Mucosa of descending colon (tissue), 3 donors: ENCODE measurements at regions not wholly inside any gene's neighbourhood (a gene's known extent, or its start where the extent isn't known, plus 50 kb on each side); places are given as distances from the start of the nearest gene placed in this dataset.

Experiments used
- ATAC-seq: fragments of 200-7000 bp; cut with Tn5 transposase; one replicate; pipeline ENCODE4 v1.9.1; 2020; ENCODE audit warnings: mild to moderate bottlenecking, moderate library complexity
- DNase-seq, 3 donors: peaks; one replicate each; pipeline ENCODE4 v3.0.0-alpha.2; 2020
- H3K36me3 ChIP-seq: fragments of 200-600 bp; one replicate; pipeline ENCODE4 v1.8.0; 2021; ENCODE audit warnings: low read depth, mild to moderate bottlenecking
- H3K4me1 ChIP-seq: fragments of 200-600 bp; one replicate; pipeline ENCODE4 v1.8.0; 2021; ENCODE audit warnings: low read depth, mild to moderate bottlenecking
- H3K4me3 ChIP-seq: fragments of 200-600 bp; one replicate; pipeline ENCODE4 v1.8.0; 2021; ENCODE audit warnings: mild to moderate bottlenecking
- H3K9me3 ChIP-seq: fragments of 200-600 bp; one replicate; pipeline ENCODE4 v1.8.0; 2021; ENCODE audit warnings: mild to moderate bottlenecking
- intact Hi-C, 2 donors: fragments of 100-400 bp; cut with DNase I in 1 of 2; cut with micrococcal nuclease in 1 of 2; formaldehyde crosslinking; loops; one replicate each; pipeline versions ENCODE4 v1.11.0 to v1.11.1; 2022; cut with DNase I, micrococcal nuclease
- TF ChIP-seq, protein P1 (sequence below): fragments of 200-600 bp; IDR thresholded peaks from one replicate; pipeline ENCODE4 v1.8.0; 2022; ENCODE audit warnings: antibody characterized with exemption, mild to moderate bottlenecking
- donor health status: DM: no; HTN: no; CAD: no; lungs with moderate emphysema.
- donor health status: DM: no; HTN: no; CAD: no.
- donor health status: DM: no; HTN: yes; CAD: no.

DNA sequence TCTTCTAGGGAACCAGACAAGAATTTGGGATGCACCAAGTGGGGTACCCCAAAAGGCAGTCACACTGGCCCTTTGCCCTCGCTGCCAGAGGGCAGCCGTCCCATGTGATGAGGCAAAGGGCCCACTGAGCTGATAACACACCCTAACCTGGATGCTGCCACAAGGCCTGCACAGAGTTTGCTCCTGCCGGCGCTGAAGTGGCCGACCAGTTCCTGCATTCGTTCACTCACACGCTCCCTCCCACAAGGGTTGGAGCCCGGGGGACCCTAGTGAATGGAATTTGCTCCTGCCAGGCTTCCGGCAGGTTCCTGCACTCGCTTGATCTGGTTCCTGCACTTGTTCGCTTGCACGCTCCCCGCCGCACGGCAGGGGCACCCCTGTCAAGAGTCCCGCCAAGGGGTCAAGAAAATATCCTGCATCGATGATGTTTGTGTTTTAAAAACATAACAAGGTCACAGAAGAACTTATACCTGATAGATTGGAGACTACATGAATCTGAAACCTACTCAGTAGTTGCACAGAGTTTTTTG is 296.4 kb upstream of the VCX start:
- no peak for ATAC-seq
- intact Hi-C loops, result no loop called here
- H3K4me1 ChIP-seq, result no peaks in the 10 kb centered on the region

DNA sequence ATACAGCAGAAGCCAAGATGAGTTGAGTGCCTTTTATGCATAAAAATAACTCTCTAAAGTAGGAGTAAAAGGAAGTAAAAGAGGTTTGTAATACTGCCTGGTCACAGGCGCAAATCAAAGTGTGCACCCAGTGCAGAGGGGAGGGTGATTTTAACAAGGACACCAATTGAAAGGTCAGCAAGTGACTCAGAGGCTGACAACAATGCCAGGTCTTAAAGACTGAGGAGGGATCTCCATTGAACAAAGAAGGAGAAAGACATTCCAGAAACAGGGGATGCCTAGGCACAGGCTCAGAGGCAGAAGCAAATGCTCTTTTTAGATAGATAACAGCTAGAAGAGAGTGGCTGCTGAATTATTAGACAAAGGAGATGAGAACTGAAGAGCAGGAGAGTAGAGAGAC is 297.4 kb upstream of the VCX start:
- H3K36me3 ChIP-seq, result no peaks in the 10 kb centered on the region
- no peak for ATAC-seq
- H3K9me3 ChIP-seq, result no peaks in the 10 kb centered on the region
- intact Hi-C loops, result no loop called here
- no peak overlapping the region for H3K4me3 ChIP-seq
- no peaks in the 10 kb centered on the region for H3K4me1 ChIP-seq
- TF ChIP-seq, protein P1, sequence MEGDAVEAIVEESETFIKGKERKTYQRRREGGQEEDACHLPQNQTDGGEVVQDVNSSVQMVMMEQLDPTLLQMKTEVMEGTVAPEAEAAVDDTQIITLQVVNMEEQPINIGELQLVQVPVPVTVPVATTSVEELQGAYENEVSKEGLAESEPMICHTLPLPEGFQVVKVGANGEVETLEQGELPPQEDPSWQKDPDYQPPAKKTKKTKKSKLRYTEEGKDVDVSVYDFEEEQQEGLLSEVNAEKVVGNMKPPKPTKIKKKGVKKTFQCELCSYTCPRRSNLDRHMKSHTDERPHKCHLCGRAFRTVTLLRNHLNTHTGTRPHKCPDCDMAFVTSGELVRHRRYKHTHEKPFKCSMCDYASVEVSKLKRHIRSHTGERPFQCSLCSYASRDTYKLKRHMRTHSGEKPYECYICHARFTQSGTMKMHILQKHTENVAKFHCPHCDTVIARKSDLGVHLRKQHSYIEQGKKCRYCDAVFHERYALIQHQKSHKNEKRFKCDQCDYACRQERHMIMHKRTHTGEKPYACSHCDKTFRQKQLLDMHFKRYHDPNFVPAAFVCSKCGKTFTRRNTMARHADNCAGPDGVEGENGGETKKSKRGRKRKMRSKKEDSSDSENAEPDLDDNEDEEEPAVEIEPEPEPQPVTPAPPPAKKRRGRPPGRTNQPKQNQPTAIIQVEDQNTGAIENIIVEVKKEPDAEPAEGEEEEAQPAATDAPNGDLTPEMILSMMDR, result no peak
- DNase-seq, result no peak

More for the DNA sequence above, 296.4 kb upstream of the VCX start:
- TF ChIP-seq, protein P1, result no peak
- DNase-seq, result no peak
- H3K36me3 ChIP-seq, result no peaks in the 10 kb centered on the region
- no peak overlapping the region for H3K4me3 ChIP-seq
- H3K9me3 ChIP-seq, result no peaks in the 10 kb centered on the region

DNA sequence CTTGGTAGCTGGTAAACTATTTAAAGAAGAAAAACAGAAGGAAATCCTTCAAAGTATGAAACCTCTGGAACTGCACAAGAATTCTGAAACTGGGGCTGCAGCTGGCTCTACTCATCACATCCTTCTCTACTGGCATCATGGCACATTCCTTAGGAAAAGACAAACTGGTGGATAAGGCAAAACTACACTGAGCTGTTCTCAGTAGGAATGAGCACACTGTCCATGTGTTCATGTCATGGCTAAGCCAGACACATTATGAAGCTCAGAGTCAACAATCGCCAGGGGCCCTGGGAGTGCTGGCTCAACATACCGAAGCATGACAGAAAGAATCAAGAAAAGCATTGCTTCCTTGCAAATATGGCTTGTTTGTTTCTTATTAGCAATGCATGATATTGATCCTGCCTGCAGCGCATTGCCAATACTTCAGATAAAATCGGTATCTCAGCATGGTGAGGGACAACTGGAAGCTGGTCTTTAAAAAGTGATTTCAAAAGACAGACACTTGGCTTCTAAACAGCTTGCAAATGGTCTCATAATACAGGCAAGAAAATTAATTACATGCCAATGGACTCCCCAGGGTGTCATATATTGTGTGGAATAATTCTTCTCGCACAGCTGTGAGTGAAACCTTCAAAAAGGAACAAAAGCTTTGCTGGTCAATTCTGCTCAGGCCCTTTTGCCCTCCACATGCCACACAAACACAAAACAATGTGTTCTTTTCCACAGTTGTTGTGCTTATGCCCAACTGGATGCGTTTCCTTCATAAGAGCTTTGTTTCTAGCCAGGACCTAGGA is 300.2 kb upstream of the VCX start:
- intact Hi-C loops, result no loop called here
- ATAC-seq (no peak), DNase-seq (no peak)
- Histone ChIP-seq H3K36me3 (no peaks in the 10 kb centered on the region), H3K4me1 (no peaks in the 10 kb centered on the region), H3K9me3 (no peaks in the 10 kb centered on the region), H3K4me3 (no peak overlapping the region)
- TF ChIP-seq, protein P1, result no peak

DNA sequence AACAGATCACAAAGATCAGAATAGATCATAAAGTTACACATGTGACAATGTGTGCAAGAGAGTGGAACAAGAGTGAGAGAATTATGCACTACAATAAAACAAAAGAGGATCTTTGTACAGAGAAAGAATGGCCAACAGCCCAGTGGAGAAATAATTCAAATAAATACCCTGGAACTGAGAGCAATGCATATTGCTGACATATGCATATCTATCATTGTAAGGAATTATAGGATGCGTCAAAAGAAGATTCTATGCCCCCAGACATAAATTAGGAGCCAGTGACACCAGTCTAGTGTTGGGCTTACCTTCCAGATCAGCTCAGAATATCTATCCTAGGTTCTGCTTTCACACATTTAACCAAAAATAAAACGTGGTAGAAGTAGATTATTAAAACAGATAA is 320.1 kb upstream of the VCX start:
- Histone ChIP-seq H3K9me3 (no peaks in the 10 kb centered on the region), H3K36me3 (no peaks in the 10 kb centered on the region), H3K4me1 (no peaks in the 10 kb centered on the region), H3K4me3 (no peak overlapping the region)
- TF ChIP-seq, protein P1, result no peak
- DNase-seq (no peak), ATAC-seq (no peak)
- intact Hi-C loops, result no loop called here

DNA sequence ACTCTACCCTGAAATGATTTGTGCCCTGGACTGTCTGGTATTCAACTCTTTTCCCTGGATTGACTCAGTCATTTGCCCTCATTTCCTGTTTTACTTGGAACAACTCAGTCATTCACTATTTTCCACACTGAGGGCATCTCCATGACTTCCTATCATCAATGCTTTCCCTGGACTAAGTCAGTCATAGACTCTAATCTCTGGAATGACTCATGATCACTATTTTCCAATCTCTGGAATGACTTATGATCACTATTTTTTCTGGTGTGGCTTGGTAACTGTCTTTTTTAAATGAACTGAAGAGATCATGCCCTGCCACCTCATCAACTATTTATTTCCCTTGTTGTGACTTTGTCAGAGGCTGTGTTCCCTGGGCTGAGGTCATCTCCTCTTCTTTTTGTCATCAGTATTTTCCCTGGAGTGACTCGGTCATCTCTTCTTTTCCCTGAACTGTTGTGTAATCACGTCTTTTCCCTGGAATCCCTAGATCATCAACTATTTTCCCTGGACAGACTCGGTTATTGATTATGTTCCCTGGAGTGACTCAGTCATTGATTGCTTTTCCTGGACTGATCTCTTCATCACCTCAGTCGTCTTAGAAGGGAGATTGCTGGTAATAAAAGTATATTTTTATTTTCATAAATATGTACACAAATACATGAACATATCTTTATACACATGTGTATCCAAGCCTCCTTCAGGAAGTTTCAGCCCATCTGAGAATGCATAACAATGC is 327.1 kb upstream of the VCX start:
- Histone ChIP-seq H3K4me1 (no peaks in the 10 kb centered on the region), H3K4me3 (no peak overlapping the region), H3K9me3 (no peaks in the 10 kb centered on the region), H3K36me3 (no peaks in the 10 kb centered on the region)
- TF ChIP-seq, protein P1, result no peak
- DNase-seq, result no peak
- intact Hi-C loops, result no loop called here
- ATAC-seq, result no peak
